ENCODE measurements at regions not wholly inside any gene's neighbourhood (a gene's known extent, or its start where the extent isn't known, plus 50 kb on each side); places are given as distances from the start of the nearest gene placed in this dataset.

GRCh38 chr4:124396333-124396732, 316.2 kb downstream of the ANKRD50 start:
- no peak for DNase-seq
- Mint-ChIP-seq H3K9me3 (no peaks in the 10 kb centered on the region), H3K36me3 (ENCODE audit: low read depth) (no peaks in the 10 kb centered on the region), H3K27ac (no peak overlapping the region), H3K4me1 (no peaks in the 10 kb centered on the region), H3K27me3 (no peaks in the 10 kb centered on the region), H3K4me3 (no peak overlapping the region)
- POLR2A ChIA-PET = no interaction called here
- CTCF ChIA-PET = no interaction called here

DNA sequence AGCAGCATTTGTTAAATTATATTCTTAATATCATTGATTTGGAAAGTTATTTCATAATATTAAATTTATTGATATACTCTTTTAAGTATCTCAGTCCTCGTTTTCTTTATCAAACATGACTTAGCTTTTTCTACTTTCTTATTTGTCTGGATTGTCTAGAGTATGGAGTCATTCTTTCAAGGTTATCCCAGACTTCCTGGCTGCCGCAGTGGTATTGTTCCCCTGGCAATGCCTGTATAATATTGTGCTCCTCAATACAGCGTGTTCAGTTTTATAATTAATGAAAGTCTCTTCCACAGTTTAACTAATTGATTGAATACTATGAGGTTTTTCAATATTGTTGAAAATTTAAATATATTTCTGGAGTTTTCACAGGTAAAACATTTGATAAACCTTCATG, 310.9 kb downstream of the ANKRD50 start:
- POLR2A ChIA-PET = no interaction called here
- no peak overlapping the region for H3K27ac Mint-ChIP-seq

GRCh38 chr4:124409044-124409443, 303.5 kb downstream of the ANKRD50 start:
- Mint-ChIP-seq H3K27ac (no peak overlapping the region), H3K9me3 (no peaks in the 10 kb centered on the region), H3K4me3 (no peak overlapping the region), H3K27me3 (no peaks in the 10 kb centered on the region), H3K4me1 (no peaks in the 10 kb centered on the region), H3K36me3 (ENCODE audit: low read depth) (no peaks in the 10 kb centered on the region)
- POLR2A ChIA-PET = no interaction called here
- no peak for DNase-seq
- CTCF ChIA-PET = no interaction called here

More for the DNA sequence above, 310.9 kb downstream of the ANKRD50 start:
- Mint-ChIP-seq H3K4me3 (no peak overlapping the region), H3K9me3 (no peaks in the 10 kb centered on the region), H3K27me3 (no peaks in the 10 kb centered on the region), H3K4me1 (no peaks in the 10 kb centered on the region), H3K36me3 (ENCODE audit: low read depth) (no peaks in the 10 kb centered on the region)
- no peak for DNase-seq
- CTCF ChIA-PET = no interaction called here

DNA sequence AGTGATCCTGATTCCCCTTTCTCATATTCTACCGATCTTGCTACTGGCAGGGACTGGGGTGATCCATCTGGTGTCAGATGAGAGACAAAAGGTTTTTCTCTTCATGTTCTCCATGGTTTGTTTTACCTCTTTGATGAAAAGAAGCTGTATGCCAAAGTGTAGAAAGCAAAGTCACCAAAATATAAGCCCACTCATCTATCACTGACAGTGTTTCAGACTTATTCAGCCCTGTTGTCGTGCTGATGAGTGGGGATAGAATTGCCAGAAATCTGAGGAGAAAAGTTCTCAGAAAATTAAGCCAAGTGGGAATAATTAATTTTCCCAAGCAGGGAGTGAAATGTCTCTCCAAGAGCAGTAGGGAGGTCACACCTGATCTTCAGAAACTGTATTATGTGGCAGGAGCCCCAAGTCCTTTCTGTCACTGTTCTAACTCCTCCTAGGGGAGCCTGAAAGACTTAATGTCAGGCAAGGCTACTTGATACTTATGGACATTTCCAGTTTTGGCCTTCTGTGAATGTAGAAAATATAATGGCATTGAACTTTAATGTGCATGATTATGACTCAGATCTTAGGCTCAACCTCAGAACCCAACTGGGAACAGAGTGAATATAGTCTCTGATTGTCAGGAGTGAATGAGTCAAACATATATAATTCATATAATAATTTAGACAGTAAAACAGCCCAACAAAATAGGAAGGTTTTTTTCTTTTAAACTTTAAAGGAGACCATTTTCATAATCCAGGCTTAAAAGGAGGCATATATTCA, 298.1 kb downstream of the ANKRD50 start:
- H3K27ac Mint-ChIP-seq = no peak overlapping the region
- ChIA-PET POLR2A (no interaction called here), CTCF (no interaction called here)
- DNase-seq = no peak
- no peaks in the 10 kb centered on the region for H3K36me3 Mint-ChIP-seq (ENCODE audit: low read depth)
- H3K9me3 Mint-ChIP-seq = no peaks in the 10 kb centered on the region
- no peak overlapping the region for H3K4me3 Mint-ChIP-seq
- no peaks in the 10 kb centered on the region for H3K4me1 Mint-ChIP-seq
- H3K27me3 Mint-ChIP-seq = no peaks in the 10 kb centered on the region

DNA sequence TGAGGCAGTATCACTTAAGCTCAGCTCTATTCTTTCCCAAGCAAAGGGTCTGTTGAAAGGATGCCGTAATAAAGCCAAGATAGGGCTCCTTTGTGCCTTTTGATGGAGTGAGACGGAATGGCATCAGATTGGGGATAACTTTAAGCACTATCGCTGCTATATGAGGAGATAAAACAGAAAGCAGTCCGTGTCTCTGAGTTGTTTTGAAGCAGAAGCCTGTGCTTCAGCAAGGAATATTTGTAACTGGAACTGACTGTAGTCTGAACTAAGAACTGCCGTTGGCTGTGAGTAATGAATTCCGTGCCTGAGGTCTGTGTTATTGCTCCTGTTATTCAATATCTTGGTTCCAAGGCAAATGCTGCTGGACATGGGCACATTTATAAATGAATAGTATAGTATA, 297.4 kb downstream of the ANKRD50 start:
- no peaks in the 10 kb centered on the region for H3K9me3 Mint-ChIP-seq
- H3K27ac Mint-ChIP-seq = no peak overlapping the region
- ChIA-PET POLR2A (no interaction called here), CTCF (no interaction called here)
- DNase-seq = no peak
- H3K27me3 Mint-ChIP-seq = no peaks in the 10 kb centered on the region
- H3K4me3 Mint-ChIP-seq = no peak overlapping the region
- no peaks in the 10 kb centered on the region for H3K36me3 Mint-ChIP-seq (ENCODE audit: low read depth)
- H3K4me1 Mint-ChIP-seq = no peaks in the 10 kb centered on the region

DNA sequence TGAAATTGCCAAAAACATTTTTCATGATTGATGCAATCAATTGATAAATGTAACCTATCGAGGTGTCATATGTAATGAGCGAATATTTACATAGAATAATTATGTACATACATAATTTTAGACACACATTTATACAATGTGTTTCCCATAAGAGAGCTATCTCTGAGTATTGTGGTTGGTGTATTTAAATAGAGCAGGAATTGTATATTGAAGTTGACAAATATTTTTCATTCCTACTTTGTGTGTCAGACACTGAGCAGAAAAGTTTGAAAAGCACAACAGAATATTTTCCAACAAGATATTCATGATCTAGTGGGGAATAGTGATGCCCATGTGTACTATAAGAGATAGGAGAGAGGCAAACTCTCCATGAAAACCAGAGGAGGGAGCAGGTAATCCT, 295.2 kb downstream of the ANKRD50 start:
- Mint-ChIP-seq H3K36me3 (ENCODE audit: low read depth) (no peaks in the 10 kb centered on the region), H3K27me3 (no peaks in the 10 kb centered on the region), H3K9me3 (no peaks in the 10 kb centered on the region), H3K4me1 (no peaks in the 10 kb centered on the region), H3K4me3 (no peak overlapping the region), H3K27ac (no peak overlapping the region)
- CTCF ChIA-PET = no interaction called here
- DNase-seq = no peak
- POLR2A ChIA-PET = no interaction called here

GRCh38 chr4:124420166-124420695, 292.3 kb downstream of the ANKRD50 start:
- POLR2A ChIA-PET = no interaction called here
- H3K4me1 Mint-ChIP-seq = no peaks in the 10 kb centered on the region
- H3K4me3 Mint-ChIP-seq = no peak overlapping the region
- DNase-seq = no peak
- H3K27me3 Mint-ChIP-seq = no peaks in the 10 kb centered on the region
- H3K27ac Mint-ChIP-seq = no peak overlapping the region
- CTCF ChIA-PET = no interaction called here
- H3K9me3 Mint-ChIP-seq = no peaks in the 10 kb centered on the region
- H3K36me3 Mint-ChIP-seq (ENCODE audit: low read depth) = no peaks in the 10 kb centered on the region

DNA sequence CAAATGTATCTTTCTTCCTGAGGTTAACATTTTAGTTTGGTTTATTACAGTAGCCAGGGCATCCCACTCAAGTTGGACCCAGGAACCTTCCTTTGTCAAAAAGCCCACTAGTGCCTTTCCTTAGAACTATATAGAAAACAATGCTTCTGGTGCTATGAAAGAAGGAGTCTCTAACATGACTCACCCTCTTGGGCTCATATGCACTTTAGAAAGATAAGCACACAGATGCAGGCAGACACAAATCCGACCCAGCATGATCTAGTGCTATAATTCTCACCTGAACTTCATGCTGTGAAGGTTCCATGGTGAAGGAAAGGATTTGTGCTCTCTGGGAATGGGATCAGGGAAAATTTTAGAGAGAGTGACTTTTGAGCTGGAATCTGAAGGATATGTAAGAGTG, 289.4 kb downstream of the ANKRD50 start:
- no peaks in the 10 kb centered on the region for H3K9me3 Mint-ChIP-seq
- POLR2A ChIA-PET = no interaction called here
- H3K27me3 Mint-ChIP-seq = no peaks in the 10 kb centered on the region
- H3K36me3 Mint-ChIP-seq (ENCODE audit: low read depth) = no peaks in the 10 kb centered on the region
- no peaks in the 10 kb centered on the region for H3K4me1 Mint-ChIP-seq
- no peak for DNase-seq
- CTCF ChIA-PET = no interaction called here
- H3K27ac Mint-ChIP-seq = no peak overlapping the region
- no peak overlapping the region for H3K4me3 Mint-ChIP-seq

GRCh38 chr4:124426279-124426678, 286.3 kb downstream of the ANKRD50 start:
- no peaks in the 10 kb centered on the region for H3K27me3 Mint-ChIP-seq
- no peaks in the 10 kb centered on the region for H3K4me1 Mint-ChIP-seq
- no peaks in the 10 kb centered on the region for H3K36me3 Mint-ChIP-seq (ENCODE audit: low read depth)
- ChIA-PET POLR2A (no interaction called here), CTCF (no interaction called here)
- no peaks in the 10 kb centered on the region for H3K9me3 Mint-ChIP-seq
- no peak overlapping the region for H3K27ac Mint-ChIP-seq
- no peak overlapping the region for H3K4me3 Mint-ChIP-seq
- DNase-seq = no peak

- POLR2A ChIA-PET = no interaction called here
- H3K27ac Mint-ChIP-seq = no peak overlapping the region
- H3K4me3 Mint-ChIP-seq = no peak overlapping the region
- CTCF ChIA-PET = no interaction called here
- DNase-seq = no peak
- H3K36me3 Mint-ChIP-seq (ENCODE audit: low read depth) = no peaks in the 10 kb centered on the region
- no peaks in the 10 kb centered on the region for H3K9me3 Mint-ChIP-seq
- no peaks in the 10 kb centered on the region for H3K27me3 Mint-ChIP-seq
- H3K4me1 Mint-ChIP-seq = no peaks in the 10 kb centered on the region
These were observed 285.3 kb downstream of the ANKRD50 start for GRCh38 chr4:124427095-124427767.

GRCh38 chr4:124428648-124429047, 283.9 kb downstream of the ANKRD50 start:
- H3K27me3 Mint-ChIP-seq = no peaks in the 10 kb centered on the region
- POLR2A ChIA-PET = no interaction called here
- no peak overlapping the region for H3K27ac Mint-ChIP-seq
- H3K9me3 Mint-ChIP-seq = no peaks in the 10 kb centered on the region
- no peak for DNase-seq
- no peak overlapping the region for H3K4me3 Mint-ChIP-seq
- H3K36me3 Mint-ChIP-seq (ENCODE audit: low read depth) = no peaks in the 10 kb centered on the region
- CTCF ChIA-PET = no interaction called here
- H3K4me1 Mint-ChIP-seq = no peaks in the 10 kb centered on the region

GRCh38 chr4:124429746-124430250, 282.7 kb downstream of the ANKRD50 start:
- ChIA-PET CTCF (no interaction called here), POLR2A (no interaction called here)
- Mint-ChIP-seq H3K27ac (no peak overlapping the region), H3K4me1 (no peaks in the 10 kb centered on the region), H3K9me3 (no peaks in the 10 kb centered on the region), H3K27me3 (no peaks in the 10 kb centered on the region), H3K36me3 (ENCODE audit: low read depth) (no peaks in the 10 kb centered on the region), H3K4me3 (no peak overlapping the region)
- DNase-seq = no peak

GRCh38 chr4:124431653-124432192, 280.8 kb downstream of the ANKRD50 start:
- Mint-ChIP-seq H3K36me3 (ENCODE audit: low read depth) (no peaks in the 10 kb centered on the region), H3K4me3 (no peak overlapping the region), H3K27me3 (no peaks in the 10 kb centered on the region), H3K4me1 (no peaks in the 10 kb centered on the region), H3K27ac (no peak overlapping the region), H3K9me3 (no peaks in the 10 kb centered on the region)
- no peak for DNase-seq
- POLR2A ChIA-PET = no interaction called here
- CTCF ChIA-PET = no interaction called here
